SK-N-SH (cell line): ENCODE measurements at regions not wholly inside any gene's neighbourhood (a gene's known extent, or its start where the extent isn't known, plus 50 kb on each side); places are given as distances from the start of the nearest gene placed in this dataset.

Source experiments
- CTCF ChIA-PET: fragments of 300-600, 350-600 bp; formaldehyde crosslinking; extraction: SDS; loops from one replicate; lab custom pipeline; 2021; lab: Yijun Ruan, JAX
- POLR2A ChIA-PET: fragments of 350-600 bp; sonication (Branson Sonifier 250); formaldehyde crosslinking; extraction: SDS; loops from one replicate; lab custom pipeline; 2020; ENCODE audit warnings: antibody characterized with exemption, inconsistent platforms; lab: Yijun Ruan, JAX
- DNase-seq: peaks from one replicate; pipeline ENCODE4 v3.0.0; 2012
- H2AFZ ChIP-seq: fragments of 200-600 bp; sonication (generic); 2 replicates; pipeline ENCODE4 v1.8.1; 2016; ENCODE audit warnings: antibody characterized with exemption, mild to moderate bottlenecking, low read depth
- H3F3A ChIP-seq: fragments of 200-600 bp; sonication (generic); replicated peaks from 2 replicates; pipeline ENCODE3; 2016; ENCODE audit warnings: antibody characterized with exemption, mild to moderate bottlenecking; ENCODE audit not compliant: insufficient read depth
- H3K27ac ChIP-seq, 2 experiments: fragments of 200-500 bp in 1 of 2; fragments of 200-600 bp in 1 of 2; sonication (Bioruptor generic) in 1 of 2; sonication (generic), shearing (Covaris generic) in 1 of 2; 2 replicates each; pipeline versions ENCODE4 v1.5.1 to v1.6.1; 2014 to 2016; ENCODE audit warnings: low read depth in 2 of 2, inconsistent platforms in 1 of 2, low read length in 1 of 2, mild to moderate bottlenecking in 1 of 2, mixed read lengths in 1 of 2
- H3K27me3 ChIP-seq: fragments of 200-600 bp; sonication (generic), shearing (Covaris generic); 2 replicates; pipeline ENCODE4 v1.6.1; 2016; ENCODE audit warnings: mixed run types; ENCODE audit not compliant: insufficient read depth
- H3K36me3 ChIP-seq, 2 experiments: fragments of 200-500 bp in 1 of 2; fragments of 200-600 bp in 1 of 2; sonication (Bioruptor generic) in 1 of 2; sonication (generic) in 1 of 2; replicated peaks in 1 of 2; 2 replicates each; pipeline versions ENCODE3 to v1.5.1; 2014 to 2016; ENCODE audit warnings: low read length in 1 of 2, mild to moderate bottlenecking in 1 of 2; ENCODE audit not compliant: insufficient read depth in 2 of 2, control insufficient read depth in 1 of 2
- H3K4me1 ChIP-seq, 2 experiments: fragments of 200-500 bp in 1 of 2; fragments of 200-600 bp in 1 of 2; sonication (Bioruptor generic) in 1 of 2; sonication (generic), shearing (Covaris generic) in 1 of 2; 2 replicates each; pipeline versions ENCODE4 v1.5.1 to v1.6.1; 2014 to 2016; ENCODE audit warnings: low read depth in 1 of 2, low read length in 1 of 2, mixed run types in 1 of 2; ENCODE audit not compliant: insufficient read depth in 2 of 2, control insufficient read depth in 1 of 2
- H3K4me2 ChIP-seq: fragments of 200-600 bp; sonication (generic), shearing (Covaris generic); 2 replicates; pipeline ENCODE4 v1.6.1; 2017; ENCODE audit warnings: mixed run types
- H3K4me3 ChIP-seq, 2 experiments: fragments of 200-500 bp in 1 of 2; fragments of 200-600 bp in 1 of 2; sonication (Bioruptor generic) in 1 of 2; sonication (generic), shearing (Covaris generic) in 1 of 2; 2 replicates each; pipeline versions ENCODE4 v1.5.1 to v1.8.1; 2014 to 2016; ENCODE audit warnings: low read depth in 2 of 2, inconsistent platforms in 1 of 2, low read length in 1 of 2, mild to moderate bottlenecking in 1 of 2, mixed read lengths in 1 of 2, moderate library complexity in 1 of 2
- H3K79me2 ChIP-seq: fragments of 200-600 bp; sonication (generic); 2 replicates; pipeline ENCODE4 v1.8.1; 2017; ENCODE audit warnings: mild to moderate bottlenecking; ENCODE audit not compliant: insufficient read depth
- H3K9ac ChIP-seq: fragments of 200-600 bp; sonication (generic); 2 replicates; pipeline ENCODE4 v1.6.1; 2017; ENCODE audit warnings: mixed run types
- H3K9me2 ChIP-seq: fragments of 200-600 bp; sonication (generic); 2 replicates; pipeline ENCODE4 v1.6.1; 2017; ENCODE audit warnings: mixed run types
- H3K9me3 ChIP-seq: fragments of 200-600 bp; sonication (generic); 2 replicates; pipeline ENCODE4 v1.6.1; 2017; ENCODE audit warnings: mixed run types, mild to moderate bottlenecking, moderate library complexity
- H4K20me1 ChIP-seq: fragments of 200-600 bp; sonication (generic); 2 replicates; pipeline ENCODE4 v1.6.1; 2017; ENCODE audit warnings: mild to moderate bottlenecking, mixed run types; ENCODE audit not compliant: insufficient read depth
- CHD2 ChIP-seq: fragments of 150-350 bp; IDR thresholded peaks from 2 replicates; pipeline ENCODE4 v1.6.1; 2018; ENCODE audit warnings: low read length; ENCODE audit not compliant: partially characterized antibody
- EP300 ChIP-seq, 2 experiments: IDR thresholded peaks; 2 replicates each; pipeline versions ENCODE4 v1.4.0 to v1.6.1; 2012; ENCODE audit warnings: borderline replicate concordance in 1 of 2, low read depth in 1 of 2, low read length in 1 of 2
- EZH2phosphoT487 ChIP-seq: fragments of 200-600 bp; sonication (generic); IDR thresholded peaks from 2 replicates; pipeline ENCODE4 v1.6.1; 2017; ENCODE audit warnings: low read depth, mixed run types, mild to moderate bottlenecking, antibody characterized with exemption, moderate library complexity, borderline replicate concordance
- FOSL2 ChIP-seq: IDR thresholded peaks from 2 replicates; pipeline ENCODE4 v1.4.0; 2012; ENCODE audit warnings: low read depth, mild to moderate bottlenecking, moderate library complexity, borderline replicate concordance
- FOXJ3 ChIP-seq: sonication (generic); formaldehyde crosslinking; IDR thresholded peaks from 2 replicates; pipeline ENCODE4 v1.5.1; 2020; ENCODE audit warnings: mild to moderate bottlenecking, missing genetic modification reagents
- FOXM1 ChIP-seq: IDR thresholded peaks from 2 replicates; pipeline ENCODE4 v1.4.0; 2012; ENCODE audit warnings: low read depth, mild to moderate bottlenecking
- GABPA ChIP-seq: IDR thresholded peaks from 2 replicates; pipeline ENCODE4 v1.4.0; 2012; ENCODE audit warnings: low read depth, mild to moderate bottlenecking
- MXI1 ChIP-seq: IDR thresholded peaks from 2 replicates; pipeline ENCODE4 v1.6.1; 2012; ENCODE audit warnings: mild to moderate bottlenecking, low read depth, low read length, improper control_type of control experiment
- NFIC ChIP-seq: IDR thresholded peaks from 2 replicates; pipeline ENCODE4 v1.4.0; 2012; ENCODE audit warnings: borderline replicate concordance
- POLR2AphosphoS5 ChIP-seq: IDR thresholded peaks from 2 replicates; pipeline ENCODE4 v1.6.1; 2012; ENCODE audit warnings: low read depth, low read length
- RAD21 ChIP-seq: IDR thresholded peaks from 2 replicates; pipeline ENCODE4 v1.6.1; 2012; ENCODE audit warnings: mild to moderate bottlenecking, low read length
- RCOR1 ChIP-seq: fragments of 150-350 bp; IDR thresholded peaks from 2 replicates; pipeline ENCODE4 v1.6.1; 2017; ENCODE audit warnings: antibody characterized with exemption, low read length
- SIN3A ChIP-seq: IDR thresholded peaks from 2 replicates; pipeline ENCODE4 v1.6.1; 2012; ENCODE audit warnings: low read depth, mild to moderate bottlenecking, low read length, moderate library complexity, borderline replicate concordance
- TCF12 ChIP-seq: IDR thresholded peaks from 2 replicates; pipeline ENCODE4 v1.4.0; 2012
- TEAD4 ChIP-seq: IDR thresholded peaks from 2 replicates; pipeline ENCODE4 v1.4.0; 2012; ENCODE audit warnings: mild to moderate bottlenecking, borderline replicate concordance; ENCODE audit not compliant: insufficient read depth
- WGBS: methylation state at CpG from one replicate; pipeline ENCODE4 v1.1.6; 2017; ENCODE audit warnings: low lambda C conversion rate; 5-methylcytosine and 5-hydroxymethylcytosine counted together
- TF ChIP-seq, protein P1 (sequence below): fragments of 150-350 bp; IDR thresholded peaks from 2 replicates; pipeline ENCODE4 v1.6.1; 2017; ENCODE audit warnings: antibody characterized with exemption, low read length, low read depth, borderline replicate concordance
- TF ChIP-seq, protein P2 (sequence below): fragments of 200-600 bp; sonication (generic); IDR thresholded peaks from 2 replicates; pipeline ENCODE4 v1.6.1; 2017; ENCODE audit warnings: antibody characterized with exemption, mild to moderate bottlenecking, moderate library complexity

DNA sequence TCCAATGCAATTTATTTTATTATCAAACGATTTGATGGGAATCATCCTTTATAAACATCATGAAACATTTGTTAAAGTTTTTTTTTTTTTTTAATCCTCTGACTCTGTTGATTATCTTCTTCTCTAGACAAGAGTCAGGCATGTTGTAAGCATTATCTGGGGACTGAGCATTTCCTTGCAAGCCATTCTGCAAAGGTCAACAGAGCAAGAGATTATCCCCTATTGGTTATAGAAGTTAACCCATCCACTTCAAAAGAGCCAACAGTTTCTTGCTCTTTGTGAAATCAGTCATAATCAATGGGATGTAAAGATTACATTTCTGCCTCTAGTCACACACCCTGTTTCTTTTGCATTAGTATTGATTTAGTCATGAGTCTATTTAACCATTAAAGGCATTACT, 368.8 kb upstream of the ADGRL4 start:
- CTCF ChIA-PET, result no interaction called here

DNA sequence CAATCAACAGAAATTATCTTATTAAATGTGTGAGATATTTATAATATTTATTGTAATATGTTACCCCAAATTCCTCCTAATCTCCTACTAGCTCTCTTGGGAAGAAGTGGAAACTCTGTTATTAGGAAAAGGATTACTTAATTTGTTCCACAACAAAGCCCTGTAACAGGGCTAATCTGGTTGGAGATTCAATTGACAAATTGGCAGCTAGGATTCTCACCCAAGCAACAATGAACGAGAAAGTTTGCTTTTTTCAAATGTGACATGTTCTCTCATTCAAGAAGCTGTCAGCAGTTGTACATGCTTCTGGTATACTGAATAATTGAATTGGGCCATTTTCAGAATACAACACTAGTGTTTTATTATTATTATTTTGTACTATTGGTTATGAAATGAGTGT, 367.9 kb upstream of the ADGRL4 start:
- H2AFZ ChIP-seq, result no peak overlapping the region
- POLR2A ChIA-PET, result interaction anchor here (0.6 kb wide), 1 partner anchor 8 kb away, joined by 3 read pairs; no protein-coding TSS in a partner anchor
- H3K9ac ChIP-seq, result no peak overlapping the region
- no peak overlapping the region for H3K27ac ChIP-seq
- no peaks in the 10 kb centered on the region for H3K36me3 ChIP-seq
- H3K9me2 ChIP-seq, result no peaks in the 10 kb centered on the region
- H3K4me1 ChIP-seq, result peaks cover 0 to 11% of the 10 kb centered on the region in 2 experiments; a peak in 1 of 4 replicates
- no peak overlapping the region for H3K4me3 ChIP-seq
- no peaks in the 10 kb centered on the region for H3K27me3 ChIP-seq
- no peak for TF ChIP-seq FOSL2
- no peak overlapping the region for H3K4me2 ChIP-seq
- CTCF ChIA-PET, result no interaction called here
- 80% methylated on average over 1 of the region's 1 CpG for WGBS
- H3K79me2 ChIP-seq, result no peaks in the 10 kb centered on the region
- H3F3A ChIP-seq, result no peaks in the 10 kb centered on the region
- H3K9me3 ChIP-seq, result no peaks in the 10 kb centered on the region
- no peak for DNase-seq
- no peaks in the 10 kb centered on the region for H4K20me1 ChIP-seq

More for the DNA sequence above, 368.8 kb upstream of the ADGRL4 start:
- WGBS, result 5% methylated on average over 1 of the region's 1 CpG
- H3K9me2 ChIP-seq, result no peaks in the 10 kb centered on the region
- H4K20me1 ChIP-seq, result no peaks in the 10 kb centered on the region
- TF ChIP-seq RAD21 (no peak), POLR2AphosphoS5 (no peak), FOXM1 (no peak), SIN3A (no peak), EZH2phosphoT487 (no peak), EP300 (IDR thresholded peaks at IDR 0.05; ENCODE audit: borderline replicate concordance in 1 of 2, low read depth in 1 of 2, low read length in 1 of 2) (no peak), GABPA (no peak), TCF12 (no peak), MXI1 (no peak)
- TF ChIP-seq, protein P1, sequence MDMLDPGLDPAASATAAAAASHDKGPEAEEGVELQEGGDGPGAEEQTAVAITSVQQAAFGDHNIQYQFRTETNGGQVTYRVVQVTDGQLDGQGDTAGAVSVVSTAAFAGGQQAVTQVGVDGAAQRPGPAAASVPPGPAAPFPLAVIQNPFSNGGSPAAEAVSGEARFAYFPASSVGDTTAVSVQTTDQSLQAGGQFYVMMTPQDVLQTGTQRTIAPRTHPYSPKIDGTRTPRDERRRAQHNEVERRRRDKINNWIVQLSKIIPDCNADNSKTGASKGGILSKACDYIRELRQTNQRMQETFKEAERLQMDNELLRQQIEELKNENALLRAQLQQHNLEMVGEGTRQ, result no peak
- H3K27ac ChIP-seq, result no peak overlapping the region
- POLR2A ChIA-PET, result no interaction called here
- DNase-seq, result no peak
- H3K9me3 ChIP-seq, result no peaks in the 10 kb centered on the region
- H3K79me2 ChIP-seq, result no peaks in the 10 kb centered on the region
- H3K4me1 ChIP-seq, result peaks cover 0 to 11% of the 10 kb centered on the region in 2 experiments; a peak in 1 of 4 replicates
- H3K27me3 ChIP-seq, result no peaks in the 10 kb centered on the region
- no peak overlapping the region for H2AFZ ChIP-seq
- no peaks in the 10 kb centered on the region for H3K36me3 ChIP-seq
- H3K4me3 ChIP-seq, result no peak overlapping the region
- no peak overlapping the region for H3K4me2 ChIP-seq
- no peaks in the 10 kb centered on the region for H3F3A ChIP-seq
- no peak overlapping the region for H3K9ac ChIP-seq

DNA sequence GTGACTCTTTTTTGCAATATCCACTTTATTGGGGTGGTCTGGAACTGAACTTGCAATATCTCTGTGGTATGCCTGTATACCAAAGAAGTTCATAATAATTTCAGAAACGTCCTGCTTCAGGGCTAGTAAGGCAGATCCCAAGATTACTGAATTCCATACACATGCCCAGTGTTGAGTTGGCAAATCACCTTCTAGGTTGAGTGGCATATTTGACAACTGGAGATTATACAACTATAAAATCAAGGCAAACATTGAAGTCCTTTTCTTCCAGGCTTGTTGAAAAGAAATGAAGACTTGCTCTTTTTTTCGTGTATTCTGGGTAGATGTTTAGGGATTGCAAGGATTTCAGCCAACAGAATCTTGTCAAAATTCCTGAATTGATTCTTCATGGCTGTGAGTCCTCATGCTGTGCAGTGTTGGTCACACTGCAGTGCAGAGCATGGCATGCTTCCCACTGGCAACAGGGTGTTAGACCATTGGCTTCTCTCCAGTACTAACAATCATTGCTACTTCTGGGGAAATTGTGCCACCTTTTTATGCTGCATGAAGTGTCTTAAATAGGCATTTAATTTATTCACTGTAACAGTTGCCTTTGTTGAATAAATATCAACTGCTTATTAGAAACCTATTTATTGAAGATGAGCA, 367.1 kb upstream of the ADGRL4 start:
- ChIA-PET POLR2A (no interaction called here), CTCF (no interaction called here)
- Histone ChIP-seq H3K27ac (no peak overlapping the region), H4K20me1 (no peaks in the 10 kb centered on the region), H3K4me3 (no peak overlapping the region), H3K9me2 (no peaks in the 10 kb centered on the region), H3K36me3 (no peaks in the 10 kb centered on the region), H3K4me2 (no peak overlapping the region), H3K27me3 (no peaks in the 10 kb centered on the region), H3K9me3 (no peaks in the 10 kb centered on the region), H3K9ac (no peak overlapping the region), H3K4me1 (peaks cover 0 to 11% of the 10 kb centered on the region in 2 experiments; a peak in 1 of 4 replicates), H3K79me2 (no peaks in the 10 kb centered on the region), H3F3A (no peaks in the 10 kb centered on the region), H2AFZ (no peak overlapping the region)
- 28% methylated on average over 2 of the region's 2 CpGs for WGBS
- no peak for DNase-seq
- TF ChIP-seq CHD2 (no peak), EP300 (IDR thresholded peaks at IDR 0.05; ENCODE audit: borderline replicate concordance in 1 of 2, low read depth in 1 of 2, low read length in 1 of 2) (no peak), NFIC (no peak), FOXM1 (no peak), FOXJ3 (CRISPR knock-in tag) (no peak), RCOR1 (no peak), MXI1 (no peak), TEAD4 (no peak), FOSL2 (no peak)
- TF ChIP-seq, protein P1, result no peak
- TF ChIP-seq, protein P2, sequence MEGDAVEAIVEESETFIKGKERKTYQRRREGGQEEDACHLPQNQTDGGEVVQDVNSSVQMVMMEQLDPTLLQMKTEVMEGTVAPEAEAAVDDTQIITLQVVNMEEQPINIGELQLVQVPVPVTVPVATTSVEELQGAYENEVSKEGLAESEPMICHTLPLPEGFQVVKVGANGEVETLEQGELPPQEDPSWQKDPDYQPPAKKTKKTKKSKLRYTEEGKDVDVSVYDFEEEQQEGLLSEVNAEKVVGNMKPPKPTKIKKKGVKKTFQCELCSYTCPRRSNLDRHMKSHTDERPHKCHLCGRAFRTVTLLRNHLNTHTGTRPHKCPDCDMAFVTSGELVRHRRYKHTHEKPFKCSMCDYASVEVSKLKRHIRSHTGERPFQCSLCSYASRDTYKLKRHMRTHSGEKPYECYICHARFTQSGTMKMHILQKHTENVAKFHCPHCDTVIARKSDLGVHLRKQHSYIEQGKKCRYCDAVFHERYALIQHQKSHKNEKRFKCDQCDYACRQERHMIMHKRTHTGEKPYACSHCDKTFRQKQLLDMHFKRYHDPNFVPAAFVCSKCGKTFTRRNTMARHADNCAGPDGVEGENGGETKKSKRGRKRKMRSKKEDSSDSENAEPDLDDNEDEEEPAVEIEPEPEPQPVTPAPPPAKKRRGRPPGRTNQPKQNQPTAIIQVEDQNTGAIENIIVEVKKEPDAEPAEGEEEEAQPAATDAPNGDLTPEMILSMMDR, result no peak
